PC-3 (cell line): ENCODE measurements at regions not wholly inside any gene's neighbourhood (a gene's known extent, or its start where the extent isn't known, plus 50 kb on each side); places are given as distances from the start of the nearest gene placed in this dataset.

Experiments
- ATAC-seq: fragments of 200-7000 bp; cut with Tn5 transposase; 2 replicates; pipeline ENCODE4 v1.9.1; 2020; ENCODE audit warnings: mild to moderate bottlenecking, moderate library complexity
- BruUV-seq: library from RNA; stranded (reverse); fragments of 400-500 nt; replicated peaks from 2 replicates; lab custom pipeline; 2021; lab: Mats Ljungman, UMichigan
- CTCF ChIA-PET: fragments of 300-600 bp; sonication (Branson Sonifier 250); formaldehyde crosslinking; loops from one replicate; lab custom pipeline; 2022; ENCODE audit warnings: antibody characterized with exemption; lab: Charles Lee
- POLR2A ChIA-PET: fragments of 300-600 bp; sonication (Branson Sonifier 250); formaldehyde crosslinking; loops from one replicate; lab custom pipeline; 2022; ENCODE audit warnings: antibody characterized with exemption; ENCODE audit not compliant: unreplicated experiment; lab: Charles Lee
- DNase-seq: peaks from one replicate; pipeline ENCODE4 v3.0.0-alpha.2; 2015
- H2AFZ ChIP-seq: fragments of 300-600 bp; sonication (generic); 2 replicates; pipeline ENCODE4 v1.6.0; 2016; ENCODE audit warnings: antibody characterized with exemption, low read length
- H3F3A ChIP-seq: fragments of 300-600 bp; sonication (generic); one replicate; pipeline ENCODE4 v1.6.0; 2017; ENCODE audit warnings: antibody characterized with exemption, low read length, control low read depth, mild to moderate bottlenecking; ENCODE audit not compliant: unreplicated experiment
- H3K27ac ChIP-seq: fragments of 300-600 bp; sonication (generic); 2 replicates; pipeline ENCODE4 v1.5.1; 2016; ENCODE audit warnings: mild to moderate bottlenecking, low read length
- H3K27me3 ChIP-seq: fragments of 300-600 bp; sonication (generic); 2 replicates; pipeline ENCODE4 v1.6.1; 2016; ENCODE audit warnings: low read length, mixed read lengths
- H3K36me3 ChIP-seq: fragments of 300-600 bp; sonication (generic); 2 replicates; pipeline ENCODE4 v1.6.1; 2016; ENCODE audit warnings: low read depth, mixed run types, low read length, mixed read lengths
- H3K4me1 ChIP-seq: fragments of 300-600 bp; sonication (generic); 2 replicates; pipeline ENCODE4 v1.5.1; 2016; ENCODE audit warnings: low read length; ENCODE audit not compliant: insufficient read depth
- H3K4me2 ChIP-seq: fragments of 300-600 bp; sonication (generic); 2 replicates; pipeline ENCODE4 v1.6.0; 2016; ENCODE audit warnings: low read length
- H3K4me3 ChIP-seq: fragments of 300-600 bp; sonication (generic); 2 replicates; pipeline ENCODE4 v1.5.1; 2016; ENCODE audit warnings: mild to moderate bottlenecking, low read length, mixed read lengths
- H3K79me2 ChIP-seq: fragments of 300-600 bp; sonication (generic); 2 replicates; pipeline ENCODE4 v1.6.1; 2017; ENCODE audit warnings: low read length, mixed read lengths
- H3K9ac ChIP-seq: fragments of 300-600 bp; sonication (generic); 2 replicates; pipeline ENCODE4 v1.6.0; 2016; ENCODE audit warnings: mild to moderate bottlenecking, low read length
- H3K9me2 ChIP-seq: fragments of 300-600 bp; sonication (generic); replicated peaks from 2 replicates; pipeline ENCODE4 v1.6.1; 2016; ENCODE audit warnings: mixed run types, low read length, mixed read lengths
- H3K9me3 ChIP-seq: fragments of 300-600 bp; sonication (generic); 2 replicates; pipeline ENCODE4 v1.6.1; 2016; ENCODE audit warnings: low read length, mixed read lengths
- H4K20me1 ChIP-seq: fragments of 300-600 bp; sonication (generic); 2 replicates; pipeline ENCODE4 v1.6.1; 2016; ENCODE audit warnings: low read length, mixed read lengths
- CTCF ChIP-seq: fragments of 300-600 bp; sonication (generic); conservative IDR thresholded peaks from 2 replicates; pipeline ENCODE4 v1.5.1; 2017; ENCODE audit warnings: antibody characterized with exemption, low read depth, mild to moderate bottlenecking, low read length
- EZH2 ChIP-seq: fragments of 300-600 bp; sonication (generic); IDR thresholded peaks from one replicate; pipeline ENCODE4 v1.6.1; 2017; ENCODE audit warnings: antibody characterized with exemption, mild to moderate bottlenecking, low read length; ENCODE audit not compliant: unreplicated experiment
- EZH2phosphoT487 ChIP-seq: fragments of 300-600 bp; sonication (generic); IDR thresholded peaks from 2 replicates; pipeline ENCODE4 v1.6.1; 2018; ENCODE audit warnings: mild to moderate bottlenecking, antibody characterized with exemption, low read length, borderline replicate concordance
- intact Hi-C: fragments of 100-400 bp; cut with micrococcal nuclease; formaldehyde crosslinking; loops from 2 replicates; pipeline ENCODE4 v1.9.0; 2023

- intact Hi-C loops: no loop called here
Measured at GRCh38 chr1:30395631-30396030, 327.8 kb downstream of the MATN1 start.

GRCh38 chr1:30388386-30388785 lies 335.0 kb downstream of the MATN1 start:
- Histone ChIP-seq H3K4me1 (no peaks in the 10 kb centered on the region), H2AFZ (no peak overlapping the region), H3K9me2 (no peaks in the 10 kb centered on the region), H4K20me1 (no peaks in the 10 kb centered on the region), H3K79me2 (no peaks in the 10 kb centered on the region), H3K27ac (no peak overlapping the region), H3K36me3 (no peaks in the 10 kb centered on the region), H3K4me3 (no peak overlapping the region), H3K9ac (no peak overlapping the region), H3K9me3 (no peaks in the 10 kb centered on the region), H3K27me3 (no peaks in the 10 kb centered on the region), H3K4me2 (no peak overlapping the region), H3F3A (no peaks in the 10 kb centered on the region)
- intact Hi-C loops: loop anchor here (10.0 kb wide), 2 partner anchors 474 to 874 kb away; no protein-coding TSS in a partner anchor
- ChIA-PET CTCF (no interaction called here), POLR2A (no interaction called here)
- ATAC-seq (no peak), DNase-seq (no peak)
- no TSS peak for BruUV-seq
- TF ChIP-seq CTCF (no peak), EZH2phosphoT487 (no peak), EZH2 (no peak)

More at GRCh38 chr1:30395631-30396030, 327.8 kb downstream of the MATN1 start:
- no peak overlapping the region for H3K4me3 ChIP-seq
- TF ChIP-seq EZH2 (no peak), CTCF (no peak), EZH2phosphoT487 (no peak)
- no peaks in the 10 kb centered on the region for H3K27me3 ChIP-seq
- ChIA-PET POLR2A (no interaction called here), CTCF (no interaction called here)
- ATAC-seq: no peak
- no peaks in the 10 kb centered on the region for H3K9me2 ChIP-seq
- H3F3A ChIP-seq: no peaks in the 10 kb centered on the region
- no peak for DNase-seq
- no peaks in the 10 kb centered on the region for H4K20me1 ChIP-seq
- no peak overlapping the region for H3K4me2 ChIP-seq
- no peaks in the 10 kb centered on the region for H3K36me3 ChIP-seq
- BruUV-seq: no TSS peak
- no peak overlapping the region for H2AFZ ChIP-seq
- no peaks in the 10 kb centered on the region for H3K9me3 ChIP-seq
- H3K79me2 ChIP-seq: no peaks in the 10 kb centered on the region
- no peaks in the 10 kb centered on the region for H3K4me1 ChIP-seq
- H3K27ac ChIP-seq: no peak overlapping the region
- H3K9ac ChIP-seq: no peak overlapping the region

GRCh38 chr1:30386156-30386926 lies 337.0 kb downstream of the MATN1 start:
- BruUV-seq: no TSS peak
- TF ChIP-seq CTCF (no peak), EZH2 (no peak), EZH2phosphoT487 (no peak)

More at GRCh38 chr1:30386156-30386926, 337.0 kb downstream of the MATN1 start:
- Histone ChIP-seq H3K27me3 (no peaks in the 10 kb centered on the region), H3K36me3 (no peaks in the 10 kb centered on the region), H3K9me3 (no peaks in the 10 kb centered on the region), H3F3A (no peaks in the 10 kb centered on the region), H3K4me3 (no peak overlapping the region), H4K20me1 (no peaks in the 10 kb centered on the region), H2AFZ (no peak overlapping the region), H3K4me2 (no peak overlapping the region), H3K4me1 (no peaks in the 10 kb centered on the region), H3K79me2 (no peaks in the 10 kb centered on the region), H3K9ac (no peak overlapping the region), H3K9me2 (no peaks in the 10 kb centered on the region), H3K27ac (no peak overlapping the region)
- DNase-seq (no peak), ATAC-seq (no peak)
- CTCF ChIA-PET: no interaction called here
- POLR2A ChIA-PET: no interaction called here
- intact Hi-C loops: loop anchor here (10.0 kb wide), 2 partner anchors 472 to 872 kb away; no protein-coding TSS in a partner anchor
